ENCODE measurements at regions not wholly inside any gene's neighbourhood (a gene's known extent, or its start where the extent isn't known, plus 50 kb on each side); places are given as distances from the start of the nearest gene placed in this dataset.

DNA sequence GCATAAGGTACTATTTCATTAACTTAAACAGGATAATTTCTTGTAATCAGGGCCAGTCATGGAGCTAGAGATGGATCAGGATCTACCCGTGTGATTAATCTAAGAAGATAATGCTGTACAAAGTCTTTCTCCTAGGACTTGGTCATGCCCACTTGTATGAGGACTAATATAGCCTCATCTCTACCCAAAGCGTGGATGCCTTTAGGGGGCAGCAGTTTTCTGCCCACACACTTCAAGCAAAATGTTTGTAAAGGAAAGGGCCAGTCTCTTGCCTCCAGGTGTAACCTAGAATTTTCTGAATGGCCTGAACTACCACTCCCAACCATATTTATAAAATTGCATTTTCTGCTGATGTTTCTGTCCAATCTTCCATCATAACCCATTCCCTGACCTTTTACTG lies 764.0 kb upstream of the IGFBP3 start:
- TF ChIP-seq, protein P1, sequence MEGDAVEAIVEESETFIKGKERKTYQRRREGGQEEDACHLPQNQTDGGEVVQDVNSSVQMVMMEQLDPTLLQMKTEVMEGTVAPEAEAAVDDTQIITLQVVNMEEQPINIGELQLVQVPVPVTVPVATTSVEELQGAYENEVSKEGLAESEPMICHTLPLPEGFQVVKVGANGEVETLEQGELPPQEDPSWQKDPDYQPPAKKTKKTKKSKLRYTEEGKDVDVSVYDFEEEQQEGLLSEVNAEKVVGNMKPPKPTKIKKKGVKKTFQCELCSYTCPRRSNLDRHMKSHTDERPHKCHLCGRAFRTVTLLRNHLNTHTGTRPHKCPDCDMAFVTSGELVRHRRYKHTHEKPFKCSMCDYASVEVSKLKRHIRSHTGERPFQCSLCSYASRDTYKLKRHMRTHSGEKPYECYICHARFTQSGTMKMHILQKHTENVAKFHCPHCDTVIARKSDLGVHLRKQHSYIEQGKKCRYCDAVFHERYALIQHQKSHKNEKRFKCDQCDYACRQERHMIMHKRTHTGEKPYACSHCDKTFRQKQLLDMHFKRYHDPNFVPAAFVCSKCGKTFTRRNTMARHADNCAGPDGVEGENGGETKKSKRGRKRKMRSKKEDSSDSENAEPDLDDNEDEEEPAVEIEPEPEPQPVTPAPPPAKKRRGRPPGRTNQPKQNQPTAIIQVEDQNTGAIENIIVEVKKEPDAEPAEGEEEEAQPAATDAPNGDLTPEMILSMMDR (IDR thresholded peaks at IDR 0.05; ENCODE audit: low read depth, low read length) = no peak
- no peak overlapping the region for H3K4me3 ChIP-seq (ENCODE audit: low read depth, low read length)

DNA sequence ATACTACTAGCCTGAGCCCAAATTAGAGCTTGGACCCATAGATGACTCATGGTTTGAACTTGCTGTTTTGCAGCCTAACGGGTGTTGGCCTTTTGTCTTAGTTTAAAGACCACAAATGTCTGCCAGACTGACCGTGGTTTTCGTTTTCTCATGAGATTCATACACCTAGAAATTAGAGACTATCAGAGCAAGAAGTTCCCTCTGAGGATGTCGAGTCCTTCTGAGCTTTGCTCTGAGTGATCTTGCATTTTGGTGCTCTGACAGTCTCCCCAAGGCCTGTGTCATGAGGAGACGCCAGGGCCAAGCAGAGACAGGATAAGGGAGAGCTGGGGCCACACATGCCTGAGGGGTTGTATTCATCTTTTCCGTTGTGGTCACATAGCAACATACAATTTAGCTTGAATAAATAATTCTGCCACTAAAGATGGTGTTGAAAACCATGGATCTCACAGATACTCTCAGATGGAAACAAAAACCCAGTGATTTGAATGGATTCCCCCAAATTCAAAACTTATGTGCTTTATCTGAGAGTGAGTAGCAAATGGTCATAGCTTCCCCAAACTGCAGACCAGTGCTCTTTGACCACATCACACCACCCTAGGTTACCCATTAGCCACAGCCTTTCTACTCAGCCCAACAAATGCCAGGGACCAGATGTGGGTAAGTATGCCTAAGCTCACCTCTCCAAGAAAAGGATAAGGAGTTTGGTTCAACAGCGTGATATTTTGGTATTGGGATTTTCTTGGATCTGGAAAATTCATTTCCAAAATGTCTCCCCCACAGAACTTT lies 762.0 kb upstream of the IGFBP3 start:
- TF ChIP-seq, protein P1 (IDR thresholded peaks at IDR 0.05; ENCODE audit: low read depth, low read length) = no peak
- no peak overlapping the region for H3K4me3 ChIP-seq (ENCODE audit: low read depth, low read length)

DNA sequence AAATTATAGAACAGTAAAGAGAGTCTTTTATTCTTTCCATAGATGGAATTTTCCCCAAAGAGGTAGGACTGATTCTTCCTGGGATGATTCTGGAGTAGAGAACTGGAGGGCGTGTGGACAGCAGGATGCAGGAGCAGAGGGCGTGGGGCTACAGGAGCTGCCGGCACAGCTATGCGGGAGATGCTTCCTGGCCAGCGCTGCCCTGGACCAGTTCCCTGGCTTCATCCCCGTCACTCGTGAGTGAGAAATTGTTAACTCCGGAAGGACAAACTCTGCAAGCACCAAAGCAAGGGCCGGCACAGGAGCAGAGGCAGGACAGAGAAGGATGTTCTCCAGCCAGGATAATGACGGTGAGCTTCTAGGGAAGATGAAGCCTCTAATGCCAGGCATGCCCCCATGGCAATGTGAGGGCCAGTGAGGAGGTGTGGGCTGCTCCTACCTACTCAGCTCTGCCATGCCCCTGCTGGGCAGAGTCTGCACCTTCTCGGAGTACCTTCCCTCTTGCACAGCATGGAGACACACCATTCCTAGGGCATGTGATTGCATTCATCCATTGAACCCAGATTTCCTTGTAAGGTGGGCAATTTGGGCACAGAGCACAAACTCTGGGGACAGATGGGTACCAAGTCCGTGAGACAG lies 760.9 kb upstream of the IGFBP3 start:
- TF ChIP-seq, protein P1 (IDR thresholded peaks at IDR 0.05; ENCODE audit: low read depth, low read length) = no peak
- no peak overlapping the region for H3K4me3 ChIP-seq (ENCODE audit: low read depth, low read length)

DNA sequence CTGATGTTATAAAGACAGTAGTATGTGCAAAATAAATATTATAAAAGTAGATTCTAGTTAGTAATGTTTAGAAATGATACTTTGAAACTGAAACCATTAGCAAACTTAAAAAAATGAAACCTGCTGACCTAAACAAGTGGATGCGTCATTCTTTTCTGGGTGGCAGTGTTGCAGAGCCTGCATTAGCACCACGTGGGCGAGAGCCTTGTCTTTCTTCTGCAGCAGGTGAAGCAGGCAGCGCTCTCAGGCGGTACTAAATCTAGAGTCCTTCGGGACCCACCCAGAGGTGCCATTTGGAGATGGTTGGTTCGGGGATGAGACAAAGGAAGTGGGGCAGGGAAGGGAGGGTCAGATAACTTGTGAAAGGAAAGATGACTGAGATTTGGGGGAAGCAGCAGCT lies 759.1 kb upstream of the IGFBP3 start:
- no peak overlapping the region for H3K4me3 ChIP-seq (ENCODE audit: low read depth, low read length)
- TF ChIP-seq, protein P1 (IDR thresholded peaks at IDR 0.05; ENCODE audit: low read depth, low read length) = no peak

DNA sequence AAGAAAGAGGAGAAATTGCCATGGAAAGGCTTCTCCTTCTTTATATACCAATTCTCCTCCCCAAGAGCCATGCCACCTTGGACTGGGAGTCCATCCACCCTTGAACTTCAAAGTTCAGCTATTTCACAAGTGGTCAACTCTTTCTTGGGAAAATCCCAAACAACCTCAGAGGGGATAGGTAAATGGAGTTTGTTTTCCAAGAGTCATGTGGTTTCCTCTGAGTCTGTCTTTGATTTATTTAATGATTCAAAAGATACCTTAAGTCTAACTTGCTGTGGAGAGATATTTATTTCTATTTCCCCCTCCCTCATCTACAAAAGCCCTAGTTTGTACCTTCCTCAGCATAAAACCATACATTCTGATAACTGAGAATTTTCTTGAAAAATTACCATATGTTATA lies 758.6 kb upstream of the IGFBP3 start:
- TF ChIP-seq, protein P1 (IDR thresholded peaks at IDR 0.05; ENCODE audit: low read depth, low read length) = no peak
- H3K4me3 ChIP-seq (ENCODE audit: low read depth, low read length) = no peak overlapping the region

DNA sequence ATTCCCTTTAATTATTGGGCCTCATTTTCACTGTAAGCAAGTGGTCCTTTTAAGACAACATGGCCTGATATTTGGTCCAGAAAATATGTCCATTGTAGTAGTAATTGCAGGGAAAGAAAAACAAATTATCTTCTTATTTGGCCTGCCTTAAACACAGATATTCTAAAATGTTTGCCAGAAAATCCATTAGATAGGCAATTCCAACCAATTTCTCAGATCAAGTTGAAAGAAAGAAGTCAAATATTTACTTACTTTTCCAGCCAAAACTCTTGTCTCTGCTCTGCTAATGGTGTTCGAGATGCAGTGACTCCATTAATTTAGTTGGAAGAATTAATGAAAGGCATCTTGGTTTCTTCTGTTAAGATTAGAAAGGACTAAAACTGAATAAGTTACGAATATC lies 757.3 kb upstream of the IGFBP3 start:
- TF ChIP-seq, protein P1 (IDR thresholded peaks at IDR 0.05; ENCODE audit: low read depth, low read length) = no peak
- H3K4me3 ChIP-seq (ENCODE audit: low read depth, low read length) = no peak overlapping the region

DNA sequence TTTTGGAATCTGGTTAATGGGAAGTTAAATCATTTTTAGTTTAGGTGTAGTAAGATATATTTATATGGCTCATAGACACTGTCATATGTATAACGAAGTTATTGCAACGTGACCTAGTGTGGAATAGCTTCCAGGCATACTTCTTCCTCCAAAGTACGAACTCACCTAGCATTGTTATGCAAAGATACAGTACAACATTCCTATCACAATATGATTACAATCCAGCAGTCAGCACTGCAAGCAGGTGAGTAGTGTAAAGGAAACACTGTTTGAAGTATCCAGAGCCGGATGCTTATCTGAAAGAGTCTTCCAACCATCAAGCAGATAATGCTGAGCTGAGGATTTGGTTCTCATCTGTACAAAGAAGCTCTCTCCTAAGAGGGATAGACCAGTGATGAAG lies 754.4 kb upstream of the IGFBP3 start:
- H3K4me3 ChIP-seq (ENCODE audit: low read depth, low read length) = no peak overlapping the region
- TF ChIP-seq, protein P1 (IDR thresholded peaks at IDR 0.05; ENCODE audit: low read depth, low read length) = no peak

All from WI38 (cell line).